Subcutaneous abdominal adipose tissue (tissue), 5 donors: ENCODE measurements at regions not wholly inside any gene's neighbourhood (a gene's known extent, or its start where the extent isn't known, plus 50 kb on each side); places are given as distances from the start of the nearest gene placed in this dataset.

ENCODE experiments used
- H3K27ac ChIP-seq: one replicate; pipeline ENCODE4 v1.7.0; 2013; ENCODE audit warnings: low read depth, mild to moderate bottlenecking, inconsistent platforms, low read length, moderate library complexity
- H3K27me3 ChIP-seq, 5 donors: one replicate each; pipeline ENCODE4 v1.7.0; 2013; ENCODE audit warnings: low read length in 5 of 5, inconsistent platforms in 1 of 5; ENCODE audit not compliant: control insufficient read depth in 5 of 5, insufficient read depth in 4 of 5
- H3K36me3 ChIP-seq, 5 donors: one replicate each; pipeline ENCODE4 v1.7.0; 2013; ENCODE audit warnings: low read length in 5 of 5; ENCODE audit not compliant: control insufficient read depth in 5 of 5, insufficient read depth in 5 of 5
- H3K4me1 ChIP-seq, 5 donors: one replicate each; pipeline ENCODE4 v1.7.0; 2013; ENCODE audit warnings: low read length in 5 of 5, mild to moderate bottlenecking in 3 of 5, moderate library complexity in 1 of 5; ENCODE audit not compliant: control insufficient read depth in 5 of 5, insufficient read depth in 5 of 5
- H3K4me3 ChIP-seq, 5 donors: one replicate each; pipeline ENCODE4 v1.7.0; 2013; ENCODE audit warnings: low read length in 5 of 5, low read depth in 1 of 5
- H3K9ac ChIP-seq, 5 donors: one replicate each; pipeline ENCODE4 v1.7.0; 2013; ENCODE audit warnings: low read length in 5 of 5, mild to moderate bottlenecking in 4 of 5, moderate library complexity in 3 of 5
- H3K9me3 ChIP-seq, 5 donors: one replicate each; pipeline ENCODE4 v1.7.0; 2013; ENCODE audit warnings: low read length in 5 of 5; ENCODE audit not compliant: control insufficient read depth in 5 of 5
- donor health status: healthy.
- donor health status: healthy.
- donor health status: healthy.
- donor health status: healthy.
- donor health status: healthy.

GRCh38 chr15:93458597-93458996 lies 369.6 kb upstream of the RGMA start:
- Histone ChIP-seq H3K9me3 (no peaks in the 10 kb centered on the region), H3K4me3 (no peak overlapping the region), H3K27me3 (no peaks in the 10 kb centered on the region), H3K36me3 (no peaks in the 10 kb centered on the region), H3K9ac (no peak overlapping the region), H3K4me1 (no peaks in the 10 kb centered on the region), H3K27ac (no peak overlapping the region)

- Histone ChIP-seq H3K4me3 (no peak overlapping the region), H3K9me3 (no peaks in the 10 kb centered on the region), H3K9ac (no peak overlapping the region), H3K27me3 (no peaks in the 10 kb centered on the region), H3K4me1 (peaks cover 0 to 19% (median 12%) of the 10 kb centered on the region in 5 donors), H3K36me3 (no peaks in the 10 kb centered on the region), H3K27ac (no peak overlapping the region)
Measured at GRCh38 chr15:93454788-93455187, 365.8 kb upstream of the RGMA start.

- no peaks in the 10 kb centered on the region for H3K36me3 ChIP-seq
- no peak overlapping the region for H3K27ac ChIP-seq
- H3K9me3 ChIP-seq, result no peaks in the 10 kb centered on the region
- peak overlapping the region in 1 of 5 donors; percentile 4 for H3K9ac ChIP-seq
- no peaks in the 10 kb centered on the region for H3K27me3 ChIP-seq
- no peak overlapping the region for H3K4me3 ChIP-seq
- H3K4me1 ChIP-seq, result peaks cover 0 to 19% (median 12%) of the 10 kb centered on the region in 5 donors
Measured at GRCh38 chr15:93452537-93453211, 363.7 kb upstream of the RGMA start.

DNA sequence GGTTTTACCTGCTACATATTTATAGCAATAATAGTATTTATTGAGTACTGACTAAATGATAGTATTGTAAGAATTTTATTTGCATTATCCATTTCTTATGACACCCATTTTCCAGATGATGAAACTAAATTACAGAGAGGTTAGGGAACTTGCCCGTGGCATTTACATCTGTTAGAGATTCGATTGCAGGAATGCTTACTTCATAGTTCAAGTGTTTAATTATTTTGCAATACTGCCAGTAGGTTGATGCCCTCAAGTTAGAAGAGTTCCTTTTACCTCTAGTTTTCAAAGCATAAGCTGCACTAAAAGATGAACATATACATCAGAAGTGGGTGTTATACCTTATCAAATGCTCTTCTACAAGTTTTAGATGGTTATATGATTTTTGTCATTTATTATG lies 362.8 kb upstream of the RGMA start:
- H3K27me3 ChIP-seq, result no peaks in the 10 kb centered on the region
- H3K27ac ChIP-seq, result no peak overlapping the region
- H3K9ac ChIP-seq, result no peak overlapping the region
- no peak overlapping the region for H3K4me3 ChIP-seq
- peaks cover 0 to 19% (median 12%) of the 10 kb centered on the region in 5 donors for H3K4me1 ChIP-seq
- no peaks in the 10 kb centered on the region for H3K9me3 ChIP-seq
- no peaks in the 10 kb centered on the region for H3K36me3 ChIP-seq

GRCh38 chr15:93451265-93451664 lies 362.3 kb upstream of the RGMA start:
- peaks cover 0 to 19% (median 12%) of the 10 kb centered on the region in 5 donors for H3K4me1 ChIP-seq

DNA sequence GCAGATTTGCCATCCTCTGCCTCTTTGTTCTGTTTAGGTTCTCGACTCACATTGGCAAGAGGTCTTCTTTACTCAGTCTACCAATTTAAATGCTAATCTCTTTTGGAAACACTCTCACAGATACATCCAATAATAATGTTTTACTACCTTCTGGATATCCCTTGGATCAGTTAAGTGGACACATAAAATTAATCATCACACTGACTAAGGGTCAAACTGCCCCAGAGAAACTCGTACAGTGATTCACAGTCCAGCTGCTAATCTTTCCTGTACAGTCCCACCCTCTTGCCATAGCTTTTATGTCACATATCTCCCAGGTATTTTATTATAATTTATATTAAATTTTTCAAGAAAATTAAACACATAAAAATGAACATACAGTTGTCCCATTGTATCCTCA lies 360.8 kb upstream of the RGMA start:
- Histone ChIP-seq H3K9me3 (no peaks in the 10 kb centered on the region), H3K9ac (no peak overlapping the region), H3K4me1 (peaks cover 0 to 19% (median 12%) of the 10 kb centered on the region in 5 donors), H3K27ac (no peak overlapping the region), H3K27me3 (no peaks in the 10 kb centered on the region), H3K4me3 (no peak overlapping the region), H3K36me3 (no peaks in the 10 kb centered on the region)

More at GRCh38 chr15:93451265-93451664, 362.3 kb upstream of the RGMA start:
- no peak overlapping the region for H3K4me3 ChIP-seq
- H3K27ac ChIP-seq, result no peak overlapping the region
- no peak overlapping the region for H3K9ac ChIP-seq
- no peaks in the 10 kb centered on the region for H3K9me3 ChIP-seq
- no peaks in the 10 kb centered on the region for H3K27me3 ChIP-seq
- no peaks in the 10 kb centered on the region for H3K36me3 ChIP-seq

GRCh38 chr15:93438310-93438709 lies 349.3 kb upstream of the RGMA start:
- Histone ChIP-seq H3K36me3 (no peaks in the 10 kb centered on the region), H3K27me3 (peaks cover 0 to 4% (median 0%) of the 10 kb centered on the region in 5 donors), H3K9ac (no peak overlapping the region), H3K9me3 (no peaks in the 10 kb centered on the region), H3K27ac (no peak overlapping the region), H3K4me1 (no peaks in the 10 kb centered on the region), H3K4me3 (no peak overlapping the region)

GRCh38 chr15:93432474-93432873 lies 343.5 kb upstream of the RGMA start:
- Histone ChIP-seq H3K36me3 (no peaks in the 10 kb centered on the region), H3K4me1 (peaks cover 0 to 5% (median 0%) of the 10 kb centered on the region in 5 donors), H3K9ac (no peak overlapping the region), H3K9me3 (peaks cover 0 to 2% (median 0%) of the 10 kb centered on the region in 5 donors), H3K4me3 (no peak overlapping the region), H3K27ac (no peak overlapping the region), H3K27me3 (no peaks in the 10 kb centered on the region)

DNA sequence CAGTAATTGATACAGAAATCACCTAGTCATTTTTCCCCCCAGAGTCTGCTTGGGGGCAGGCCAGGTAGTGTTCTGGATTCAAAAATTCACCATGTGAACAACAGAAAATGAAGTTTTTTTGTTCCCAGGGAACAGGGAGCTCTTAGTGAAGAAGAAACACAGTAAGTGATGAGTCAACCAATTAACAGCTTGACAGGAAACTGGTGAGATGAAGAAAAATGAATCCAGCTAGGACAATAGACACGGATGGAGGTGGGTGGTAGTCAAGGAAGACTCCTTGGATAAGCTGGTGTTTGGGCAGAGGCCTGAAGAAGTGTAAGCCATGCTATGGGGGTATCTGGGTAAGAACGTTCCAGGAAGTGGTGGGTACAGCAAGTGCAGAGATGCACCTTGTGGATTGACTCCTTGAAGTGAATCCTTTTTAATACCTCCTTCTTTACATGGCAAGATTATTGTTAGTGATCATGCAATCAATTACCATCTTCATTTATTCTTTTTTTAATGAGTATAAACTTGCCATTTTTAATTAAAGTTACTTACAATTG lies 339.9 kb upstream of the RGMA start:
- no peaks in the 10 kb centered on the region for H3K36me3 ChIP-seq
- H3K9ac ChIP-seq, result no peak overlapping the region
- peaks cover 0 to 5% (median 0%) of the 10 kb centered on the region in 5 donors for H3K4me1 ChIP-seq
- H3K27ac ChIP-seq, result no peak overlapping the region
- no peak overlapping the region for H3K4me3 ChIP-seq
- peaks cover 0 to 2% (median 0%) of the 10 kb centered on the region in 5 donors for H3K9me3 ChIP-seq
- no peaks in the 10 kb centered on the region for H3K27me3 ChIP-seq

- Histone ChIP-seq H3K4me1 (peaks cover 0 to 5% (median 0%) of the 10 kb centered on the region in 5 donors), H3K27ac (no peak overlapping the region), H3K9ac (no peak overlapping the region), H3K27me3 (no peaks in the 10 kb centered on the region), H3K36me3 (no peaks in the 10 kb centered on the region), H3K4me3 (no peak overlapping the region), H3K9me3 (peaks cover 0 to 2% (median 0%) of the 10 kb centered on the region in 5 donors)
Measured at GRCh38 chr15:93428150-93428549, 339.1 kb upstream of the RGMA start.
